ENCODE measurements at regions not wholly inside any gene's neighbourhood (a gene's known extent, or its start where the extent isn't known, plus 50 kb on each side); places are given as distances from the start of the nearest gene placed in this dataset.
"Not testable (repeated sequence)": the region's sequence is repeated elsewhere in the genome, so short reads cannot be mapped to it uniquely, and the experiment has no call there.

DNA sequence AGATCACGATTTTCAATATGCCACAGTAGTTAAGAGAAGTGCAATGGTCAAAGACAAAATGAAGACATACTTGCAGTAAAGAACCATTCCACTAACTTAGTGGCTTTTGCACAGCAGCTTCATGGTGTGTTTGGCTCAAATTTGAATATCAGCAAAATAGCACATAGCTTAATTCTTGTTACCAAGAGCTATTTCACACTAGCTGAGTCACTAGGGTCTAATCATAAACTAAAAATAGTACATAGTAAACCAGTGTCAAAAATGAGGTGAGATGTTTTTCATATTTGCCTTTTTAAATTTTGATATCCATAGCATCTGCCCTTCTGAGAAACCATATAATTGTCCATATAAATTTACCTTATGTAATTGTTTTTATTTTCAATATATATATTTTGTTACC lies 325.0 kb upstream of the LUZP2 start:
- TF ChIP-seq, protein P1, sequence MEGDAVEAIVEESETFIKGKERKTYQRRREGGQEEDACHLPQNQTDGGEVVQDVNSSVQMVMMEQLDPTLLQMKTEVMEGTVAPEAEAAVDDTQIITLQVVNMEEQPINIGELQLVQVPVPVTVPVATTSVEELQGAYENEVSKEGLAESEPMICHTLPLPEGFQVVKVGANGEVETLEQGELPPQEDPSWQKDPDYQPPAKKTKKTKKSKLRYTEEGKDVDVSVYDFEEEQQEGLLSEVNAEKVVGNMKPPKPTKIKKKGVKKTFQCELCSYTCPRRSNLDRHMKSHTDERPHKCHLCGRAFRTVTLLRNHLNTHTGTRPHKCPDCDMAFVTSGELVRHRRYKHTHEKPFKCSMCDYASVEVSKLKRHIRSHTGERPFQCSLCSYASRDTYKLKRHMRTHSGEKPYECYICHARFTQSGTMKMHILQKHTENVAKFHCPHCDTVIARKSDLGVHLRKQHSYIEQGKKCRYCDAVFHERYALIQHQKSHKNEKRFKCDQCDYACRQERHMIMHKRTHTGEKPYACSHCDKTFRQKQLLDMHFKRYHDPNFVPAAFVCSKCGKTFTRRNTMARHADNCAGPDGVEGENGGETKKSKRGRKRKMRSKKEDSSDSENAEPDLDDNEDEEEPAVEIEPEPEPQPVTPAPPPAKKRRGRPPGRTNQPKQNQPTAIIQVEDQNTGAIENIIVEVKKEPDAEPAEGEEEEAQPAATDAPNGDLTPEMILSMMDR (IDR thresholded peaks at IDR 0.05; ENCODE audit: insufficient read depth, low read depth, low read length, missing control alignments) = no peak
- no peak for DNase-seq (ENCODE audit: low read depth)
- H3K4me3 ChIP-seq (ENCODE audit: low read depth, low read length) = no peak overlapping the region

GRCh38 chr11:24181395-24182047 lies 315.3 kb upstream of the LUZP2 start:
- no peak for DNase-seq (ENCODE audit: low read depth)
- H3K4me3 ChIP-seq (ENCODE audit: low read depth, low read length) = no peak overlapping the region
- TF ChIP-seq, protein P1 (IDR thresholded peaks at IDR 0.05; ENCODE audit: insufficient read depth, low read depth, low read length, missing control alignments) = no peak

DNA sequence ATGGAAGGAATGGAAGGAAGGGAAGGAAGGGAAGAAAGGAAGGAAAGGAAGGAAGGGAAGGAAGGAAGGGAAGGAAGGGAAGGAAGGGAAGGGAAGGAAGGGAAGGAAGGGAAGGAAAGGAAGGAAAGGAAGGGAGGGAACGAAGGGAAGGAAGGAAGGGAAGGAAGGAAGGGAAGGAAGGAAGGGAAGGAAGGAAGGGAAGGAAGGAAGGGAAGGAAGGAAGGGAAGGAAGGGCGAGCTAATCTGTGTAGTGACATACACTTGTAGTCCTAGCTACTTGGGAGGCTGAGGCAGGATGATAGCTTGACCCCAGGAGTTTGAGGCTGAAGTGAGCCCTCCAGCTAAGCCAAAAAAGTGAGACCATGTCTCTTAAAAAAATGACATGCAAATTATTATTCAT lies 311.3 kb upstream of the LUZP2 start:
- not testable (repeated sequence) for DNase-seq (ENCODE audit: low read depth)

GRCh38 chr11:24196733-24197132 lies 300.1 kb upstream of the LUZP2 start:
- no peak overlapping the region for H3K4me3 ChIP-seq (ENCODE audit: low read depth, low read length)
- no peak for DNase-seq (ENCODE audit: low read depth)
- TF ChIP-seq, protein P1 (IDR thresholded peaks at IDR 0.05; ENCODE audit: insufficient read depth, low read depth, low read length, missing control alignments) = no peak

More for the DNA sequence above, 311.3 kb upstream of the LUZP2 start:
- H3K4me3 ChIP-seq (ENCODE audit: low read depth, low read length) = not testable (repeated sequence)

GRCh38 chr11:24198481-24198880 lies 298.4 kb upstream of the LUZP2 start:
- no peak for DNase-seq (ENCODE audit: low read depth)
- TF ChIP-seq, protein P1 (IDR thresholded peaks at IDR 0.05; ENCODE audit: insufficient read depth, low read depth, low read length, missing control alignments) = no peak
- no peak overlapping the region for H3K4me3 ChIP-seq (ENCODE audit: low read depth, low read length)

- no peak overlapping the region for H3K4me3 ChIP-seq (ENCODE audit: low read depth, low read length)
- TF ChIP-seq, protein P1 (IDR thresholded peaks at IDR 0.05; ENCODE audit: insufficient read depth, low read depth, low read length, missing control alignments) = no peak
- no peak for DNase-seq (ENCODE audit: low read depth)
Observed at GRCh38 chr11:24199461-24199860, 297.4 kb upstream of the LUZP2 start.

GRCh38 chr11:24206030-24206429 lies 290.8 kb upstream of the LUZP2 start:
- no peak for DNase-seq (ENCODE audit: low read depth)
- TF ChIP-seq, protein P1 (IDR thresholded peaks at IDR 0.05; ENCODE audit: insufficient read depth, low read depth, low read length, missing control alignments) = no peak
- no peak overlapping the region for H3K4me3 ChIP-seq (ENCODE audit: low read depth, low read length)

Data from GM12865 (cell line).